Stimulated activated CD4-positive, alpha-beta T cell treated with anti-CD3 and anti-CD28 coated beads, Interleukin-4, amount 100 ng/mL, for 48 hours (primary cell): ENCODE measurements at regions not wholly inside any gene's neighbourhood (a gene's known extent, or its start where the extent isn't known, plus 50 kb on each side); places are given as distances from the start of the nearest gene placed in this dataset.
"Not testable (repeated sequence)": the region's sequence is repeated elsewhere in the genome, so short reads cannot be mapped to it uniquely, and the experiment has no call there.

Experiments used
- DNase-seq, 2 donors: peaks; one replicate each; pipeline ENCODE4 v3.0.0-alpha.2; 2020; ENCODE audit warnings: low read depth in 2 of 2

GRCh38 chr10:121326905-121327304 lies 271.3 kb downstream of the FGFR2 start:
- DNase-seq = no peak

- no peak for DNase-seq
Observed at GRCh38 chr10:121327727-121328126, 270.5 kb downstream of the FGFR2 start.

GRCh38 chr10:121329631-121330030 lies 268.6 kb downstream of the FGFR2 start:
- not testable (repeated sequence) for DNase-seq

- DNase-seq = no peak
Observed at GRCh38 chr10:121330563-121330962, 267.7 kb downstream of the FGFR2 start.

GRCh38 chr10:121332353-121332752 lies 265.9 kb downstream of the FGFR2 start:
- DNase-seq = no peak

- no peak for DNase-seq
Observed at GRCh38 chr10:121332829-121333765, 265.1 kb downstream of the FGFR2 start.

GRCh38 chr10:121335386-121335925 lies 262.8 kb downstream of the FGFR2 start:
- no peak for DNase-seq

GRCh38 chr10:121337427-121337826 lies 260.8 kb downstream of the FGFR2 start:
- DNase-seq = no peak

- DNase-seq = no peak
Observed at GRCh38 chr10:121338206-121338980, 259.9 kb downstream of the FGFR2 start.

- no peak for DNase-seq
Observed at GRCh38 chr10:121339114-121339513, 259.1 kb downstream of the FGFR2 start.

GRCh38 chr10:121340271-121340831 lies 257.9 kb downstream of the FGFR2 start:
- DNase-seq = no peak

GRCh38 chr10:121351540-121351939 lies 246.7 kb downstream of the FGFR2 start:
- no peak for DNase-seq

GRCh38 chr10:121352231-121352855 lies 245.9 kb downstream of the FGFR2 start:
- no peak for DNase-seq

GRCh38 chr10:121355161-121355560 lies 243.1 kb downstream of the FGFR2 start:
- DNase-seq = no peak

GRCh38 chr10:121356183-121356582 lies 242.1 kb downstream of the FGFR2 start:
- DNase-seq = no peak

- DNase-seq = no peak
Observed at GRCh38 chr10:121357401-121357800, 240.8 kb downstream of the FGFR2 start.

- DNase-seq = no peak
Observed at GRCh38 chr10:121362026-121362425, 236.2 kb downstream of the FGFR2 start.

- no peak for DNase-seq
Observed at GRCh38 chr10:121365566-121365965, 232.7 kb downstream of the FGFR2 start.

- DNase-seq = no peak
Observed at GRCh38 chr10:121368347-121369025, 229.8 kb downstream of the FGFR2 start.

- DNase-seq = no peak
Observed at GRCh38 chr10:121369616-121370015, 228.6 kb downstream of the FGFR2 start.

- no peak for DNase-seq
Observed at GRCh38 chr10:121371836-121372235, 226.4 kb downstream of the FGFR2 start.
